Neural progenitor cell (in vitro differentiated cells): ENCODE measurements at regions not wholly inside any gene's neighbourhood (a gene's known extent, or its start where the extent isn't known, plus 50 kb on each side); places are given as distances from the start of the nearest gene placed in this dataset.

ENCODE experiments used
- DNase-seq: peaks from one replicate; pipeline ENCODE4 v3.0.0-alpha.2; 2016; ENCODE audit warnings: low spot score
- H2AFZ ChIP-seq: fragments of 200-600 bp; sonication (generic); replicated peaks from 2 replicates; pipeline ENCODE4 v1.6.1; 2016; ENCODE audit warnings: antibody characterized with exemption
- H3F3A ChIP-seq: fragments of 200-600 bp; sonication (generic); 2 replicates; pipeline ENCODE4 v1.6.1; 2016; ENCODE audit warnings: antibody characterized with exemption, low read depth
- H3K27ac ChIP-seq: fragments of 200-600 bp; sonication (generic); 2 replicates; pipeline ENCODE4 v1.5.1; 2016; ENCODE audit warnings: mild to moderate bottlenecking
- H3K27me3 ChIP-seq: fragments of 200-600 bp; sonication (generic); 2 replicates; pipeline ENCODE4 v1.6.1; 2016; ENCODE audit warnings: mild to moderate bottlenecking, moderate library complexity
- H3K36me3 ChIP-seq: fragments of 200-600 bp; sonication (generic); 2 replicates; pipeline ENCODE4 v1.5.1; 2016
- H3K4me1 ChIP-seq: fragments of 200-600 bp; sonication (generic); 2 replicates; pipeline ENCODE4 v1.6.1; 2016; ENCODE audit warnings: mixed run types
- H3K4me2 ChIP-seq: fragments of 200-600 bp; sonication (generic); 2 replicates; pipeline ENCODE4 v1.6.1; 2016
- H3K4me3 ChIP-seq: fragments of 200-600 bp; sonication (generic); 2 replicates; pipeline ENCODE4 v1.5.1; 2016
- H3K79me2 ChIP-seq: fragments of 200-600 bp; sonication (generic); 2 replicates; pipeline ENCODE4 v1.6.1; 2016; ENCODE audit warnings: low read depth
- H3K9ac ChIP-seq: fragments of 200-600 bp; sonication (generic); 2 replicates; pipeline ENCODE4 v1.6.1; 2016
- H3K9me3 ChIP-seq: fragments of 200-600 bp; sonication (generic); 2 replicates; pipeline ENCODE4 v1.5.1; 2016; ENCODE audit warnings: low read depth
- H4K20me1 ChIP-seq: fragments of 200-600 bp; sonication (generic); 2 replicates; pipeline ENCODE4 v1.6.1; 2016; ENCODE audit warnings: low read depth
- H3K27ac Mint-ChIP-seq: 3 replicates; pipeline ENCODE4 v1.8.0; 2021; ENCODE audit warnings: mixed read lengths
- H3K27me3 Mint-ChIP-seq: 2 replicates; pipeline ENCODE4 v1.8.0; 2022; ENCODE audit warnings: low read depth, mild to moderate bottlenecking, inconsistent platforms, moderate library complexity, mixed read lengths; ENCODE audit not compliant: insufficient read depth
- H3K36me3 Mint-ChIP-seq: 3 replicates; pipeline ENCODE4 v1.8.0; 2021; ENCODE audit warnings: mixed read lengths
- H3K4me1 Mint-ChIP-seq: 3 replicates; pipeline ENCODE4 v1.8.0; 2021; ENCODE audit warnings: mixed read lengths
- H3K4me3 Mint-ChIP-seq: 3 replicates; pipeline ENCODE4 v1.8.0; 2021; ENCODE audit warnings: mild to moderate bottlenecking, moderate library complexity, mixed read lengths
- H3K9me3 Mint-ChIP-seq: 3 replicates; pipeline ENCODE4 v1.8.0; 2020; ENCODE audit warnings: mixed read lengths
- EZH2 ChIP-seq: fragments of 200-600 bp; sonication (generic); IDR thresholded peaks from 2 replicates; pipeline ENCODE4 v1.6.1; 2017; ENCODE audit warnings: antibody characterized with exemption, mild to moderate bottlenecking, moderate library complexity
- EZH2phosphoT487 ChIP-seq: fragments of 200-600 bp; sonication (generic); IDR thresholded peaks from 2 replicates; pipeline ENCODE4 v1.6.1; 2017; ENCODE audit warnings: antibody characterized with exemption
- TF ChIP-seq, protein P1 (sequence below): fragments of 200-600 bp; sonication (generic); IDR thresholded peaks from 2 replicates; pipeline ENCODE4 v1.5.1; 2017; ENCODE audit warnings: antibody characterized with exemption, mild to moderate bottlenecking

DNA sequence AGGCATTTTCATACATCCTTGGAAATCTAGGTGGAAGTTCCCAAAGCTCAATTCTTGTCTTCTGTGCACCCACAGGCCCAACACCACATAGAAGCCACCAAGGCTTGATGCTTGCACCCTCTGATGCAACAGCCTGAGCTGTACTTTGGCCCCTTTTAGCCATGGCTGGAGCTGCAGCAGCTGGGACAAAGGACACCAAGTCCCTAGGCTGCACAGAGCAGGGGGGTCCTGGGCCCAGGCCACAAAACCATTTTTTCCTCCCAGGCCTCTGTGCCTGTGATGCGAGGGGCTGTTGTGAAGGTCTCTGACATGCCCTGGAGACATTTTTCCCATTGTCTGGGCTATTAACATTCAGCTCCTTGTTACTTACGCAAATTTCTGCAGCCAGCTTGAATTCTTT, 124.0 kb upstream of the S100G start:
- Histone ChIP-seq H2AFZ (no peak overlapping the region), H3K4me1 (no peaks in the 10 kb centered on the region), H4K20me1 (no peaks in the 10 kb centered on the region), H3K9me3 (no peaks in the 10 kb centered on the region), H3K79me2 (no peaks in the 10 kb centered on the region), H3K36me3 (no peaks in the 10 kb centered on the region), H3K27me3 (no peaks in the 10 kb centered on the region), H3K4me2 (no peak overlapping the region), H3F3A (no peaks in the 10 kb centered on the region), H3K9ac (no peak overlapping the region), H3K4me3 (no peak overlapping the region), H3K27ac (no peak overlapping the region)
- Mint-ChIP-seq H3K9me3 (peaks cover 9% of the 10 kb centered on the region), H3K4me1 (no peaks in the 10 kb centered on the region), H3K36me3 (peaks cover 8% of the 10 kb centered on the region), H3K27ac (no peak overlapping the region), H3K4me3 (no peak overlapping the region), H3K27me3 (no peaks in the 10 kb centered on the region)
- no peak for DNase-seq
- TF ChIP-seq EZH2phosphoT487 (no peak), EZH2 (no peak)
- TF ChIP-seq, protein P1, sequence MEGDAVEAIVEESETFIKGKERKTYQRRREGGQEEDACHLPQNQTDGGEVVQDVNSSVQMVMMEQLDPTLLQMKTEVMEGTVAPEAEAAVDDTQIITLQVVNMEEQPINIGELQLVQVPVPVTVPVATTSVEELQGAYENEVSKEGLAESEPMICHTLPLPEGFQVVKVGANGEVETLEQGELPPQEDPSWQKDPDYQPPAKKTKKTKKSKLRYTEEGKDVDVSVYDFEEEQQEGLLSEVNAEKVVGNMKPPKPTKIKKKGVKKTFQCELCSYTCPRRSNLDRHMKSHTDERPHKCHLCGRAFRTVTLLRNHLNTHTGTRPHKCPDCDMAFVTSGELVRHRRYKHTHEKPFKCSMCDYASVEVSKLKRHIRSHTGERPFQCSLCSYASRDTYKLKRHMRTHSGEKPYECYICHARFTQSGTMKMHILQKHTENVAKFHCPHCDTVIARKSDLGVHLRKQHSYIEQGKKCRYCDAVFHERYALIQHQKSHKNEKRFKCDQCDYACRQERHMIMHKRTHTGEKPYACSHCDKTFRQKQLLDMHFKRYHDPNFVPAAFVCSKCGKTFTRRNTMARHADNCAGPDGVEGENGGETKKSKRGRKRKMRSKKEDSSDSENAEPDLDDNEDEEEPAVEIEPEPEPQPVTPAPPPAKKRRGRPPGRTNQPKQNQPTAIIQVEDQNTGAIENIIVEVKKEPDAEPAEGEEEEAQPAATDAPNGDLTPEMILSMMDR = no peak

- H3K36me3 Mint-ChIP-seq = peaks cover 8% of the 10 kb centered on the region
- H3K27me3 Mint-ChIP-seq = no peaks in the 10 kb centered on the region
- H3K4me1 Mint-ChIP-seq = no peaks in the 10 kb centered on the region
These were observed 121.3 kb upstream of the S100G start for GRCh38 chrX:16528620-16529019.

More at GRCh38 chrX:16528620-16529019, 121.3 kb upstream of the S100G start:
- Histone ChIP-seq H3K27me3 (no peaks in the 10 kb centered on the region), H3K9ac (no peak overlapping the region), H3K4me2 (no peak overlapping the region), H3F3A (no peaks in the 10 kb centered on the region), H3K4me3 (no peak overlapping the region), H3K36me3 (no peaks in the 10 kb centered on the region), H4K20me1 (no peaks in the 10 kb centered on the region), H2AFZ (no peak overlapping the region), H3K4me1 (no peaks in the 10 kb centered on the region), H3K9me3 (no peaks in the 10 kb centered on the region), H3K79me2 (no peaks in the 10 kb centered on the region), H3K27ac (no peak overlapping the region)
- DNase-seq = no peak
- H3K9me3 Mint-ChIP-seq = peaks cover 9% of the 10 kb centered on the region
- H3K27ac Mint-ChIP-seq = no peak overlapping the region
- TF ChIP-seq EZH2 (no peak), EZH2phosphoT487 (no peak)
- TF ChIP-seq, protein P1 = no peak
- H3K4me3 Mint-ChIP-seq = no peak overlapping the region
